ENCODE measurements at regions not wholly inside any gene's neighbourhood (a gene's known extent, or its start where the extent isn't known, plus 50 kb on each side); places are given as distances from the start of the nearest gene placed in this dataset.
"Not testable (repeated sequence)": the region's sequence is repeated elsewhere in the genome, so short reads cannot be mapped to it uniquely, and the experiment has no call there.

DNA sequence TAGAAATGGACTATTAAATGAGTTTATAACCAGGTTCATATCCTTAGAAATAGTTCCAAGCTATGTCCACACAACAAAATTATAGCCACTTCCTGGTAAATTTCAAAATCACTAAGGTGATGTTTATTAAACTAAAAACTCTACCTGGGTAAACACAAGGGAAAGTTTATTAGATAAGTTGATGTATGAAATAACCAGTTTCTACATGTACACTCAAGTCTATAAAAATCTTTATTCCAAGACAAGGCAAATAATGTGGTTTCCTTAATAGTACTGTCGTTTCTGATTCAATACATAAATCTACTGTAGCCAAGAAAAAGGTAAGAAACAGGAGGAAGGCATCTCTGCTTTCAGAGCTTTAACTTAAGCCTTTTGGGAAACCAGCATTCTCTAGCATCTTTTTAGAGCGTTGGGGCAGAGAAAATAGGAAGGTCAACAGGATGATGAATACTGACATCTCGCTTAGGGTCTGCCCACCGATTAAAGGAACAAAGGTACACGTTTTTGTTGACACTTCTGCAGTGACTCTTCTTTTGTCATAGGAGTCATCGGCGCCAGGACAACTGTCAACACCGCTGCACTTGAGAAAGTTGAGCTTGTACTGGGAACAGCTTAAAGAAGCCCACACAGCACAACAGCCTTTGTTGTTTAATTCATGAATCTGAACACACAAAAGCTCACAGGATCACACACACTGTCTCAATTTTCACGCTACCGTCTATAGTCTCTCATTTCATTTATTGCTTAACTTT is 513.6 kb downstream of the SLCO4C1 start:
- H3K27ac ChIP-seq (ENCODE audit: low read depth, low read length) = no peak overlapping the region
- no peaks in the 10 kb centered on the region for H3K9me3 ChIP-seq (ENCODE audit: control insufficient read depth in 1 of 2, low read length in 2 of 2)
- no peaks in the 10 kb centered on the region for H3K4me1 ChIP-seq (ENCODE audit: insufficient read depth, low read length)
- Mint-ChIP-seq H3K27ac (no peak overlapping the region), H3K27me3 (no peaks in the 10 kb centered on the region), H3K4me3 (no peak overlapping the region), H3K4me1 (no peaks in the 10 kb centered on the region), H3K36me3 (no peaks in the 10 kb centered on the region), H3K9me3 (peaks cover 0 to 5% (median 2%) of the 10 kb centered on the region in 8 donors)
- H3K4me3 ChIP-seq (ENCODE audit: low read length in 2 of 2) = no peak overlapping the region
- H3K27me3 ChIP-seq (ENCODE audit: insufficient read depth, low read length) = no peaks in the 10 kb centered on the region
- no peak for DNase-seq
- POLR2A ChIA-PET (ENCODE audit: partially characterized antibody) = no interaction called here
- intact Hi-C loops (cut with micrococcal nuclease) = no loop called here
- no peaks in the 10 kb centered on the region for H3K36me3 ChIP-seq (ENCODE audit: insufficient read depth, low read length)
- CTCF ChIA-PET (ENCODE audit: partially characterized antibody) = no interaction called here

- Mint-ChIP-seq H3K27ac (no peak overlapping the region), H3K4me3 (no peak overlapping the region), H3K27me3 (no peaks in the 10 kb centered on the region), H3K4me1 (no peaks in the 10 kb centered on the region), H3K36me3 (no peaks in the 10 kb centered on the region), H3K9me3 (peaks cover 0 to 15% (median 1%) of the 10 kb centered on the region in 8 donors)
- ChIA-PET CTCF (ENCODE audit: partially characterized antibody) (no interaction called here), POLR2A (ENCODE audit: partially characterized antibody) (no interaction called here)
- intact Hi-C loops (cut with micrococcal nuclease) = no loop called here
- Histone ChIP-seq H3K27ac (ENCODE audit: low read depth, low read length) (no peak overlapping the region), H3K4me3 (ENCODE audit: low read length in 2 of 2) (no peak overlapping the region), H3K36me3 (ENCODE audit: insufficient read depth, low read length) (no peaks in the 10 kb centered on the region), H3K4me1 (ENCODE audit: insufficient read depth, low read length) (no peaks in the 10 kb centered on the region), H3K9me3 (ENCODE audit: control insufficient read depth in 1 of 2, low read length in 2 of 2) (no peaks in the 10 kb centered on the region), H3K27me3 (ENCODE audit: insufficient read depth, low read length) (no peaks in the 10 kb centered on the region)
- no peak for DNase-seq
These were observed 545.0 kb downstream of the SLCO4C1 start for GRCh38 chr5:101751105-101751504.

DNA sequence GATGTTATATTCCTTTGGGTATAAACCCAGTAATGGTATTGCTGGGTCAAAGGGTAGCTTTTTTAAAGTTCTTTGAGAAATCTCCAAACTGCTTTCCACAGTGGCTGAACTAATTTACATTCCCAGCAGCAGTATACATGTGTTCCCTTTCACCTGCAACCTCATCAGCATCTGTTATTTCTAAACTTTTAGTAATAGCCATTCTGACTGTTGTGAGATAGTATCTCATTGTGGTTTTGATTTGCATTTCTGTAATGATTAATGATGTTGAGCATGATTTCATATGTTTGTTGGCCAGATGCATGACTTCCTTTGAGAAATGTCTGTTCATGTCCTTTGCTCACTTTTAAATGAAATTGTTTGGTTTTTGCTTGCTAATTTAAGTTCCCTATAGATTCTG is 553.1 kb downstream of the SLCO4C1 start:
- H3K4me3 ChIP-seq (ENCODE audit: low read length in 2 of 2); intact Hi-C loops (cut with micrococcal nuclease); H3K4me1 Mint-ChIP-seq; H3K36me3 ChIP-seq (ENCODE audit: insufficient read depth, low read length); H3K27ac ChIP-seq (ENCODE audit: low read depth, low read length); H3K27me3 Mint-ChIP-seq; H3K36me3 Mint-ChIP-seq; H3K4me1 ChIP-seq (ENCODE audit: insufficient read depth, low read length); POLR2A ChIA-PET (ENCODE audit: partially characterized antibody); DNase-seq; H3K27me3 ChIP-seq (ENCODE audit: insufficient read depth, low read length); CTCF ChIA-PET (ENCODE audit: partially characterized antibody); H3K27ac Mint-ChIP-seq; H3K9me3 ChIP-seq (ENCODE audit: control insufficient read depth in 1 of 2, low read length in 2 of 2); H3K4me3 Mint-ChIP-seq: not testable (repeated sequence)
- H3K9me3 Mint-ChIP-seq = peaks cover 0 to 13% (median 6%) of the 10 kb centered on the region in 8 donors

- Histone ChIP-seq H3K27me3 (ENCODE audit: insufficient read depth, low read length) (no peaks in the 10 kb centered on the region), H3K36me3 (ENCODE audit: insufficient read depth, low read length) (no peaks in the 10 kb centered on the region), H3K9me3 (ENCODE audit: control insufficient read depth in 1 of 2, low read length in 2 of 2) (no peaks in the 10 kb centered on the region), H3K4me1 (ENCODE audit: insufficient read depth, low read length) (no peaks in the 10 kb centered on the region), H3K4me3 (ENCODE audit: low read length in 2 of 2) (no peak overlapping the region), H3K27ac (ENCODE audit: low read depth, low read length) (no peak overlapping the region)
- ChIA-PET POLR2A (ENCODE audit: partially characterized antibody) (no interaction called here), CTCF (ENCODE audit: partially characterized antibody) (interaction anchor here (1.7 kb wide), 1 partner anchor 20 kb away, joined by 3 read pairs; no protein-coding TSS in a partner anchor)
- Mint-ChIP-seq H3K36me3 (no peaks in the 10 kb centered on the region), H3K27me3 (no peaks in the 10 kb centered on the region), H3K9me3 (peaks cover 0 to 4% (median 0%) of the 10 kb centered on the region in 8 donors), H3K27ac (no peak overlapping the region), H3K4me1 (no peaks in the 10 kb centered on the region), H3K4me3 (no peak overlapping the region)
- intact Hi-C loops (cut with micrococcal nuclease) = no loop called here
- DNase-seq = no peak
These were observed 567.2 kb downstream of the SLCO4C1 start for GRCh38 chr5:101728933-101729332.

DNA sequence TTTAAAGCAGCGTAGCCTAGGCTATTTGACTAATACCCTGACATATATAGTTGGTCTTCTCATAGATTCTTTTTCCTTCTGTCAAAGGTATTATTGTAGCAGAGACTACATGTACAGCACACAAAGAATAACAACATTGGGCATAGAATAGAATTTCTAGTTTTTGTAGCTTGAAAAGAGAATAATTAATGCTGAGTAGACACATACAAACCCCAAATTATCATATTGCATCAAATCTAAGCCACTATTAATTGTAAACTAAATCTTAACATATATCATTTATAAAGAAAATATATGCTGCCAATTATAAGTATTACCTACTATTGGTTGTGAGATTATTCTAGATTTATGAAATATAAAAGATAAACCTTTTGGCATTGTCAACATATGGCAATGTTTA is 574.5 kb downstream of the SLCO4C1 start:
- ChIA-PET CTCF (ENCODE audit: partially characterized antibody) (no interaction called here), POLR2A (ENCODE audit: partially characterized antibody) (no interaction called here)
- Mint-ChIP-seq H3K36me3 (no peaks in the 10 kb centered on the region), H3K9me3 (peaks cover 0 to 4% (median 0%) of the 10 kb centered on the region in 8 donors), H3K27ac (no peak overlapping the region), H3K27me3 (no peaks in the 10 kb centered on the region), H3K4me1 (peaks cover 0 to 2% (median 0%) of the 10 kb centered on the region in 4 donors), H3K4me3 (no peak overlapping the region)
- Histone ChIP-seq H3K27ac (ENCODE audit: low read depth, low read length) (no peak overlapping the region), H3K4me3 (ENCODE audit: low read length in 2 of 2) (no peak overlapping the region), H3K4me1 (ENCODE audit: insufficient read depth, low read length) (no peaks in the 10 kb centered on the region), H3K27me3 (ENCODE audit: insufficient read depth, low read length) (no peaks in the 10 kb centered on the region), H3K36me3 (ENCODE audit: insufficient read depth, low read length) (no peaks in the 10 kb centered on the region), H3K9me3 (ENCODE audit: control insufficient read depth in 1 of 2, low read length in 2 of 2) (no peaks in the 10 kb centered on the region)
- no peak for DNase-seq
- intact Hi-C loops (cut with micrococcal nuclease) = no loop called here

- no peak overlapping the region for H3K4me3 Mint-ChIP-seq
- peaks cover 0 to 5% (median 0%) of the 10 kb centered on the region in 8 donors for H3K9me3 Mint-ChIP-seq
- intact Hi-C loops (cut with micrococcal nuclease) = no loop called here
- POLR2A ChIA-PET (ENCODE audit: partially characterized antibody) = no interaction called here
- no peaks in the 10 kb centered on the region for H3K36me3 Mint-ChIP-seq
- no peak overlapping the region for H3K27ac ChIP-seq (ENCODE audit: low read depth, low read length)
- H3K36me3 ChIP-seq (ENCODE audit: insufficient read depth, low read length) = no peaks in the 10 kb centered on the region
- no peaks in the 10 kb centered on the region for H3K27me3 Mint-ChIP-seq
- CTCF ChIA-PET (ENCODE audit: partially characterized antibody) = no interaction called here
- H3K27me3 ChIP-seq (ENCODE audit: insufficient read depth, low read length) = no peaks in the 10 kb centered on the region
- H3K9me3 ChIP-seq (ENCODE audit: control insufficient read depth in 1 of 2, low read length in 2 of 2) = no peaks in the 10 kb centered on the region
- no peak overlapping the region for H3K4me3 ChIP-seq (ENCODE audit: low read length in 2 of 2)
- no peaks in the 10 kb centered on the region for H3K4me1 ChIP-seq (ENCODE audit: insufficient read depth, low read length)
- DNase-seq = no peak
- peaks cover 0 to 2% (median 0%) of the 10 kb centered on the region in 4 donors for H3K4me1 Mint-ChIP-seq
- H3K27ac Mint-ChIP-seq = no peak overlapping the region
These were observed 576.1 kb downstream of the SLCO4C1 start for GRCh38 chr5:101720033-101720432.

DNA sequence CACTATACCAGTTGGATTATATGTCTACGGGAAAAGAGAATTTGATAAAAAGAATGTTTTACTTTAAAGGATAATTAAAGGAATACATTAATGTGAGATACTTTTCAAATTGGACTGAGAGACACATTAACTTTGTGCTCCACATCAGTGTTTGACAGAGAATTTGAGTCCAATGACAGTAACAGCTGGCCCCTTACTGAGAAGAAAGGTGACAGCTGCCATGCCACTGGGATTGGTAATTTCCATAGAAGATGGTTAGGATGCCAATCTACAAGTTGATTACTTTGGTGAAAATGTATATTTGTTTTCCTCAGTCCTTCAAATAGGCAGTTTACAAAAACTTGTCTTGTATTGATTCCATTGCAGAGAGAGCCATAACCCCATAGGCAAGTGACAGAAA is 578.4 kb downstream of the SLCO4C1 start:
- no peaks in the 10 kb centered on the region for H3K27me3 ChIP-seq (ENCODE audit: insufficient read depth, low read length)
- Mint-ChIP-seq H3K27me3 (no peaks in the 10 kb centered on the region), H3K4me3 (no peak overlapping the region), H3K27ac (no peak overlapping the region), H3K9me3 (peaks cover 0 to 11% (median 0%) of the 10 kb centered on the region in 8 donors), H3K36me3 (no peaks in the 10 kb centered on the region), H3K4me1 (peaks cover 0 to 2% (median 0%) of the 10 kb centered on the region in 4 donors)
- H3K36me3 ChIP-seq (ENCODE audit: insufficient read depth, low read length) = no peaks in the 10 kb centered on the region
- H3K4me3 ChIP-seq (ENCODE audit: low read length in 2 of 2) = no peak overlapping the region
- no peak for DNase-seq
- ChIA-PET POLR2A (ENCODE audit: partially characterized antibody) (no interaction called here), CTCF (ENCODE audit: partially characterized antibody) (no interaction called here)
- no peaks in the 10 kb centered on the region for H3K9me3 ChIP-seq (ENCODE audit: control insufficient read depth in 1 of 2, low read length in 2 of 2)
- intact Hi-C loops (cut with micrococcal nuclease) = no loop called here
- H3K4me1 ChIP-seq (ENCODE audit: insufficient read depth, low read length) = no peaks in the 10 kb centered on the region
- H3K27ac ChIP-seq (ENCODE audit: low read depth, low read length) = no peak overlapping the region
